Spleen (tissue), 11 donors: ENCODE measurements at regions not wholly inside any gene's neighbourhood (a gene's known extent, or its start where the extent isn't known, plus 50 kb on each side); places are given as distances from the start of the nearest gene placed in this dataset.

Source experiments
- DNase-seq: peaks from one replicate; pipeline ENCODE4 v3.0.0-alpha.2; 2020
- H3K27ac ChIP-seq, 8 donors: fragments of 200-600 bp; sonication (generic) in 7 of 8; 1 replicate in 4 of 8; 2 replicates in 4 of 8; pipeline versions ENCODE4 v1.5.0 to v1.8.0; 2016 to 2021; ENCODE audit warnings: inconsistent platforms in 4 of 8, mild to moderate bottlenecking in 4 of 8, moderate library complexity in 1 of 8
- H3K27me3 ChIP-seq, 7 donors: fragments of 200-600 bp; sonication (generic) in 6 of 7; replicated peaks in 1 of 7; 1 replicate in 4 of 7; 2 replicates in 3 of 7; pipeline versions ENCODE4 v1.5.0 to v1.8.0; 2016 to 2021; ENCODE audit warnings: inconsistent platforms in 3 of 7, mild to moderate bottlenecking in 1 of 7
- H3K36me3 ChIP-seq, 6 donors: fragments of 200-600 bp; sonication (generic) in 5 of 6; 1 replicate in 4 of 6; 2 replicates in 2 of 6; pipeline versions ENCODE4 v1.5.0 to v1.8.0; 2016 to 2021; ENCODE audit warnings: inconsistent platforms in 2 of 6
- H3K4me1 ChIP-seq, 6 donors: fragments of 200-600 bp; sonication (generic) in 5 of 6; 1 replicate in 3 of 6; 2 replicates in 3 of 6; pipeline versions ENCODE4 v1.5.0 to v1.8.0; 2016 to 2021; ENCODE audit warnings: inconsistent platforms in 3 of 6
- H3K4me3 ChIP-seq, 8 donors: fragments of 200-600 bp; sonication (generic) in 7 of 8; 1 replicate in 4 of 8; 2 replicates in 4 of 8; pipeline versions ENCODE4 v1.5.0 to v1.8.0; 2016 to 2021; ENCODE audit warnings: inconsistent platforms in 4 of 8, mild to moderate bottlenecking in 4 of 8, moderate library complexity in 2 of 8
- H3K9me3 ChIP-seq, 8 donors: fragments of 200-600 bp; sonication (generic) in 7 of 8; 1 replicate in 4 of 8; 2 replicates in 4 of 8; pipeline versions ENCODE4 v1.5.0 to v1.8.0; 2016 to 2021; ENCODE audit warnings: inconsistent platforms in 4 of 8
- CTCF ChIP-seq, 11 experiments: fragments of 200-600 bp in 7 of 11; fragments of 450-650 bp in 4 of 11; sonication (generic) in 4 of 11; IDR thresholded peaks in 8 of 11; conservative IDR thresholded peaks in 3 of 11; 1 replicate in 7 of 11; 2 replicates in 4 of 11; pipeline versions ENCODE4 v1.4.0 to v1.8.0; 2016 to 2021; ENCODE audit warnings: antibody characterized with exemption in 11 of 11, inconsistent platforms in 4 of 11, mild to moderate bottlenecking in 1 of 11
- POLR2A ChIP-seq, 3 donors: fragments of 450-650 bp; IDR thresholded peaks; one replicate each; pipeline ENCODE4 v1.5.1; 2017; ENCODE audit warnings: antibody characterized with exemption in 3 of 3, mild to moderate bottlenecking in 1 of 3
- POLR2AphosphoS5 ChIP-seq, 3 donors: sonication (generic); formaldehyde crosslinking; IDR thresholded peaks; one replicate each; pipeline ENCODE4 v1.5.1; 2017; ENCODE audit warnings: antibody characterized with exemption in 3 of 3
- WGBS, 5 donors: extraction: QIAGEN DNeasy Blood & Tissue Kit in 3 of 5; methylation state at CpG; one replicate each; pipeline versions ENCODE4 v1.1.5 to v1.1.7; 2013 to 2018; 5-methylcytosine and 5-hydroxymethylcytosine counted together
- intact Hi-C: fragments of 100-400 bp; cut with DNase I; formaldehyde crosslinking; loops from one replicate; pipeline ENCODE4 v1.15.0; 2023; ENCODE audit warnings: low total_unique reads
- donor health status: healthy with polysubstance abuse.
- donor health status: DM: no; HTN: no; CAD: no; lungs with moderate emphysema.
- donor health status: DM: no; HTN: no; CAD: no.
- donor health status: Bipolar disorder and iron deficiency.
- donor health status: healthy.
- donor health status: DM: no; HTN: no; CAD: no.
- donor health status: DM: yes; HTN: yes; CAD: no.

- Histone ChIP-seq H3K27me3 (no peaks in the 10 kb centered on the region), H3K27ac (no peak overlapping the region), H3K4me3 (no peak overlapping the region), H3K36me3 (no peaks in the 10 kb centered on the region), H3K4me1 (no peaks in the 10 kb centered on the region), H3K9me3 (peaks cover 0 to 44% (median 28%) of the 10 kb centered on the region in 8 donors)
- 81 to 89% (median 82%) methylated on average over 6 of the region's 6 CpGs for WGBS, 5 donors
- no peak for DNase-seq
- intact Hi-C loops, result no loop called here
- TF ChIP-seq POLR2AphosphoS5 (IDR thresholded peaks at IDR 0.05), result no peak
- TF ChIP-seq POLR2A (IDR thresholded peaks at IDR 0.05), result no peak
- TF ChIP-seq CTCF (IDR thresholded peaks at IDR 0.05 in 8 of 11, conservative IDR thresholded peaks at IDR 0.05 in 3 of 11), result no peak
Measured at GRCh38 chr5:33008751-33009418, 297.8 kb downstream of the NPR3 start.

DNA sequence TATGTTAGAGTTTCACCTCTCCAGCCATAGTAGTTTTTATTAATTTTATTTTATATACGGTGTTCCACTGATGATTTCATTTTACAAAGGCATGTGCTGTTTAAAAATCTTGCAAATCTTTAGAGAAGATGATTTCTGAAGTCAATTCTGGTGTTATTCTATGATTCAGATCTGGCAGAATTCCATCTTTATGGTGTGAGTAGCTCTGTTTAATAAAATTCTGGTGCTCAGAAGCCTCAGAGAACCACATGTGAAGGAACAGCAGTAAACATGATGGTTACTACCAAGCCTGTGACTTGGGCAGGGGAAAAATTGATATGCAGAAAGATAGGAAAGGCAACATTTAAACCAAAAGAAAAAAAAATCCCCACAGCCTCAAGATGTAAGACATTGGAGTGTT lies 299.7 kb downstream of the NPR3 start:
- no peak overlapping the region for H3K27ac ChIP-seq
- TF ChIP-seq CTCF (IDR thresholded peaks at IDR 0.05 in 8 of 11, conservative IDR thresholded peaks at IDR 0.05 in 3 of 11), result no peak
- TF ChIP-seq POLR2A (IDR thresholded peaks at IDR 0.05), result no peak
- no peak for TF ChIP-seq POLR2AphosphoS5 (IDR thresholded peaks at IDR 0.05)
- no peaks in the 10 kb centered on the region for H3K36me3 ChIP-seq
- intact Hi-C loops, result no loop called here
- DNase-seq, result no peak
- H3K4me3 ChIP-seq, result no peak overlapping the region
- H3K4me1 ChIP-seq, result no peaks in the 10 kb centered on the region
- H3K9me3 ChIP-seq, result peaks cover 2 to 43% (median 38%) of the 10 kb centered on the region in 8 donors
- H3K27me3 ChIP-seq, result no peaks in the 10 kb centered on the region
- WGBS, 5 donors, result 77 to 90% (median 84%) methylated on average over 1 of the region's 1 CpG

- intact Hi-C loops, result no loop called here
- H3K27me3 ChIP-seq, result no peaks in the 10 kb centered on the region
- peaks cover 2 to 43% (median 36%) of the 10 kb centered on the region in 8 donors for H3K9me3 ChIP-seq
- no peak for DNase-seq
- H3K27ac ChIP-seq, result no peak overlapping the region
- no peaks in the 10 kb centered on the region for H3K36me3 ChIP-seq
- no peak overlapping the region for H3K4me3 ChIP-seq
- TF ChIP-seq POLR2A (IDR thresholded peaks at IDR 0.05) (no peak), CTCF (IDR thresholded peaks at IDR 0.05 in 8 of 11, conservative IDR thresholded peaks at IDR 0.05 in 3 of 11) (no peak), POLR2AphosphoS5 (IDR thresholded peaks at IDR 0.05) (no peak)
- H3K4me1 ChIP-seq, result no peaks in the 10 kb centered on the region
Measured at GRCh38 chr5:33011801-33012200, 300.7 kb downstream of the NPR3 start.

DNA sequence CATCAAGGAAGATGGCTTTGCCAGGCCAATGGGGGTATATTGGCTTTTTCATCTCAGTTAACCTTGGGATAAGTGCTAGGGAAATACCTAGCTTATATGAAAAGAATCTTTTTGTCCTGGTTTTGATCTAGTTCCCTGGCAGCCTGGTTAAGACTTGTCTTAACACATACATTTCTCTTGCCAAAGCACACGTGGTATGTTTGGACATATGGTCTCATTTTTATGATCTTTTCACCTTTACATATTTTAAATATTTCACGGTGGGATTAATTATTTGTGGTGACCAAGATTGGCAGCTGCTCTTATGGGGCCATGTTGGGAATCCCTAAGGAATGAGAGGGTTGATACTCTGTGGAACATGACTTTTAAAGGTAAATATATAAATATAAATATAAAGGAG lies 312.5 kb downstream of the NPR3 start:
- TF ChIP-seq CTCF (IDR thresholded peaks at IDR 0.05 in 8 of 11, conservative IDR thresholded peaks at IDR 0.05 in 3 of 11) (no peak), POLR2A (IDR thresholded peaks at IDR 0.05) (no peak), POLR2AphosphoS5 (IDR thresholded peaks at IDR 0.05) (no peak)
- WGBS, 5 donors, result 59 to 85% (median 76%) methylated on average over 2 of the region's 2 CpGs
- Histone ChIP-seq H3K4me1 (no peaks in the 10 kb centered on the region), H3K27me3 (no peaks in the 10 kb centered on the region), H3K27ac (no peak overlapping the region), H3K36me3 (no peaks in the 10 kb centered on the region), H3K9me3 (peaks cover 0 to 8% (median 0%) of the 10 kb centered on the region in 8 donors), H3K4me3 (no peak overlapping the region)
- intact Hi-C loops, result no loop called here
- no peak for DNase-seq
